GM20000 (cell line): ENCODE measurements at regions not wholly inside any gene's neighbourhood (a gene's known extent, or its start where the extent isn't known, plus 50 kb on each side); places are given as distances from the start of the nearest gene placed in this dataset.
A peak's percentile ranks its signal among the peaks of the same experiment; 100 is the strongest.

Experiments used
- DNase-seq: peaks from one replicate; pipeline ENCODE4 v3.0.0; 2012; ENCODE audit warnings: low spot score
- TF ChIP-seq, protein P1 (sequence below): IDR thresholded peaks from 2 replicates; pipeline ENCODE4 v1.5.1; 2012; ENCODE audit warnings: mild to moderate bottlenecking, control low read depth; ENCODE audit errors: extremely low read depth, missing control alignments

DNA sequence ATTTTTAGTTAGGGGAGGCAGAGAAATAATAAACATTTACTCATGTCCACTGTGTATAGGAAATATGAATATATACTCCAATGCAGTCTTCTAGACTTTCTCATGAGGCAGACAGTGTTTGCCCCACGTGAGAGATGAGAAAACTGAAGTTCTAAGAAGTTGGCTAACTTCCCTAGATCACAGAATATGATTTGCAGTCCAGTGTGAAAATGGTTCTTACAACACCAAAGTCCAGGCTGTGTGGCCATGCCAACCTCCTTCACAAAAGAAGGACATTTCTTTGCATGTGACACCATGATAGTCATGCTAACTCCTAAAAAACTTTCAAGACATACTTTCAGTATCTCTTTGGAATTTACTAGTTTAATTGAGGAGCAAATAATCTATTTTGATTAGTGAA, 143.7 kb downstream of the IRS1 start:
- TF ChIP-seq, protein P1, sequence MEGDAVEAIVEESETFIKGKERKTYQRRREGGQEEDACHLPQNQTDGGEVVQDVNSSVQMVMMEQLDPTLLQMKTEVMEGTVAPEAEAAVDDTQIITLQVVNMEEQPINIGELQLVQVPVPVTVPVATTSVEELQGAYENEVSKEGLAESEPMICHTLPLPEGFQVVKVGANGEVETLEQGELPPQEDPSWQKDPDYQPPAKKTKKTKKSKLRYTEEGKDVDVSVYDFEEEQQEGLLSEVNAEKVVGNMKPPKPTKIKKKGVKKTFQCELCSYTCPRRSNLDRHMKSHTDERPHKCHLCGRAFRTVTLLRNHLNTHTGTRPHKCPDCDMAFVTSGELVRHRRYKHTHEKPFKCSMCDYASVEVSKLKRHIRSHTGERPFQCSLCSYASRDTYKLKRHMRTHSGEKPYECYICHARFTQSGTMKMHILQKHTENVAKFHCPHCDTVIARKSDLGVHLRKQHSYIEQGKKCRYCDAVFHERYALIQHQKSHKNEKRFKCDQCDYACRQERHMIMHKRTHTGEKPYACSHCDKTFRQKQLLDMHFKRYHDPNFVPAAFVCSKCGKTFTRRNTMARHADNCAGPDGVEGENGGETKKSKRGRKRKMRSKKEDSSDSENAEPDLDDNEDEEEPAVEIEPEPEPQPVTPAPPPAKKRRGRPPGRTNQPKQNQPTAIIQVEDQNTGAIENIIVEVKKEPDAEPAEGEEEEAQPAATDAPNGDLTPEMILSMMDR, result no peak
- DNase-seq, result no peak

DNA sequence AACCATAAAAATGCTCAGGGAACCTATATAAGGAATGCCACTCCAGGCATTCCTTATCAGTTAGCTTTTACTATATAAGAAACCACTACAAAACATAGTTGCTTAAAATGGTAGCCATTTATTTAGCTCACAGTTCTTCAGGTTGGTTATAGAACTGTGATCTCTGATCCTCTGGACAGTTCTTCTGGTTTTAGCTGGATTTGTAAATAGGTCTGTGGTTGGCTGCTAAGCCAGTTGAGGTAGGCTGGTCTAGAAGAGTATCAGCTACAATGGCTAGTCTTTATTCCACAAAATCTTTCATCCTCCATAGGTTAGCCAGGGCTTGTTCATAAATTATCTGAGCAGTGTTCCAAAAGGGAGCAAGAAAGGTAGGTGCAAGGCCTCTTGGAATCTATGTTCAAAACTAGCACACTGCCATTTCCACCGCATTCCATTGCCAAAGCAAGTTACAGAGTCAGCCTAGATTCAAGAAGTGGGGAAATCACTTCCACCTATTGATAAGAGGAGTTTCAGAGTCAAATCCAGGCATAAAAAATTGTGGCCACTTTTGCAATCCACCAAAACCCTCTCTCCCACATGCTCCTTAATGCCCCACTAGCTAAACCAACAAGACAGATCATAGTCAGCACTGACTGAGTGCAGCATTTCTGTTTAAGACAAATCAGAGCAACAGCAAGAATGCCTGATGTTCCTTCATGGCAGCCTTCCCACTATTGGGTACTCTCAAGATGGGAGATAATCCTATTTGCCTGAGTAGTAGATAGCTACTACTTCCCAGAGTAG, 146.4 kb downstream of the IRS1 start:
- TF ChIP-seq, protein P1, result no peak

DNA sequence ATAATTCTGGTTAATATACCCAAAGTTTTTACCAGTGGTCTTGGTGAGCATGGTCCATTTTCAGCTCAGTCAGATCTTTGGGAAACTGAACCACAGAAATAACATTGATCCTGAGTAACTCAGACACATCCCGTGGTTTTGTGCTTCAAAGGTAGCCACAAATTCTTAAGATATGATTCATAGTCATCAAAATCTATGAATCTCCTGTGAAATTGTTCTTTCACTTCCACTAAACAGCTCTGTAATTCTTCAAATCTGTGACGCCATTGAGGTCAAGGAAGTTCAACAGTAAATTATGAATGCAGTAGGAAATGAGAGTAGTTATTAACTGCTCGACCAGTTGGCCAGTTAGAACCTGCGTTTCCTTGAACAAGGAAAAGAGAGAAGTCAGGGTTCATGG, 147.3 kb downstream of the IRS1 start:
- DNase-seq, result no peak
- TF ChIP-seq, protein P1, result no peak

More for the DNA sequence above, 146.4 kb downstream of the IRS1 start:
- DNase-seq, result no peak

DNA sequence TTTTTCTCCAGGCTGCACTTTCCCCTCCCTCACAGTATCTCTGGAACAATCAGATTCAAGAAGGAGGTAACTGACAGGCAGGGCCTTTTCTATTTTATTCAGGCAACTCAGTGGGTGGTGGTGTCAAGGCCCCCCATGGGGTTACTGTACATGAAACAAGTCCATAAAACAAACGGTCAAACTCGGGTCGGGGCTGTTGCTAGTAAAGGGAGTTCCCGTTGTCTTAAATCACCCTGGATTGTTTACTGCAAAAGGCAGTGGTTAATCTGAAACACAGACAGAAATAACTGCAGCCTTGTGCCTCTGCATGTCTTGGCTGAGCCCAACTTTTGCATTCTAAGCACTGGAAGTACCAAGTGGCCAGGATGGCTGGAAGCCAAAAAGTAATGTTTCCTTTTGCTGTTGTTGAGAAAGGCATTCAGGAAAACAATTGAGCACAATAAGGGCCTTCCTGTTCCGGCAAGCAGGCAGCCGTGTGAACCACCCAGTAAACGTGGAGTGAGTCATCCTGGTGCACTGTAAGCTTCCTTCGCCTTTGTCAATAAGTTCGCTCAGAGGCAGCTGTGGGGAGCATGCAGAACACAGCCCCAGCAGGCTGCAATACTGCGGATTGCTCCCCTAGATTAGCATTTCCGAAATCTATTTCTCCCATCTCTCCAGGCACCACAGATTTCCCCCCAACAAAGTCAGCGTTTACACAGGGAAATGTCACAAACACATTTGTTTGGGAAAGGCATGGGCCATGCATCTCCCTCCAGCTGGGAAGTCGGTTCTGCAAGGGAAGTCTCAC, 149.6 kb downstream of the IRS1 start:
- TF ChIP-seq, protein P1, result no peak
- DNase-seq, result peak; percentile 23

DNA sequence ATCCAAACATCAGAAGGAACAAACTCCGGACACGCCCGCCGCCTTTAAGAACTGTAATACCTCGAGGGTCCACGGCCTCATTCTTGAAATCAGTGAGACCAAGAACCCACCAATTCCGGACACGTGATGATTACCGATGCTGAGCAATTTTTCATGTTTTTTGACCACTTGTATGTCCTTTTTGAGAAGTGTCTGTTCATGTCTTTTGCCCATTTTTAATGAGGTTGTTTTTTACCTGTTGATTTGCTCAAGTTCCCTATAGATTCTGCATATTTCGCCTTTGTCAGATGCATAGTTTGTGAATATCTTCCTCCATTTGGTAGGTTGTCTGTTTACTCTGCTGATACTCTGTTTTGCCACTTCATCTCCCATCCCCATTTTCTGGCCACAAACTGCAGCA, 150.4 kb downstream of the IRS1 start:
- no peak for DNase-seq
- TF ChIP-seq, protein P1, result no peak

DNA sequence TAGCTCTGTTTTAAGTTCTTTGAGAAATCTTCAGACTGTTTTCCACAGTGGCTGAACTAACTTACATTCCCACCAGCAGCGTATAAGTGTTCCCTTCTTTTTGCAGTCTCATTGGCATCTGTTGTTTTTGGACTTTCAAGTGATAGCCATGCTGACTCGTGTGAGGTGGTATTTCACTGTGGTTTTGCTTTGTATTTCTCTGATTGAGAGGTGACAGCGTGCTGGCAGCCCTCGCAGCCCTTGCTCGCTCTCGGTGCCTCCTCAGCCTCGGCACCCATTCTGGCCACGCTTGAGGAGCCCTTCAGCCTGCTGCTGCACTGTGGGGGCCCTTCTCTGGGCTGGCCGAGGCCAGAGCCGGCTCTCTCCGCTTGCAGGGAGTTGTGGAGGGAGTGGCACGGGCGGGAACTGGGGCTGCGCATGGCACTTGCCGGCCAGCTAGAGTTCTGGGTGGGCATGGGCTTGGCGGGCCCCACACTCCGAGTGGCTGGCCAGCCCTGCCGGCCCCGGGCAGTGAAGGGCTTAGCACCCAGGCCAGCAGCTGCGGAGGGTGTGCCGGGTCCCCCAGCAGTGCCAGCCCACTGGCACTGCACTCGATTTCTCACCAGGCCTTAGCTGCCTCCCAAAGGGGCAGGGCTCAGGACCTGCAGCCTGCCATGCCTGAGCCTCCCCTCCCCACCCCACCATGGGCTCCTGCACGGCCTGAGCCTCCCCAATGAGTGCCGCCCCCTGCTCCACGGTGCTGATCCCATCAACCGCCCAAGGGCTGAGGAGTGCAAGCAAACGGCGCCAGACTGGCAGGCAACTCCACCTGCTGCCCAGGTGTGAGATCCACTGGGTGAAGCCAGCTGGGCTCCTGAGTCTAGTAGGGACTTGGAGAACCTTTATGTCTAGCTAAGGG, 151.8 kb downstream of the IRS1 start:
- TF ChIP-seq, protein P1, result no peak
- DNase-seq, result no peak
